HG03460 (cell line): ENCODE measurements at regions not wholly inside any gene's neighbourhood (a gene's known extent, or its start where the extent isn't known, plus 50 kb on each side); places are given as distances from the start of the nearest gene placed in this dataset.
"Not testable (repeated sequence)": the region's sequence is repeated elsewhere in the genome, so short reads cannot be mapped to it uniquely, and the experiment has no call there.

Experiments
- ATAC-seq: cut with Tn5 transposase; IDR thresholded peaks from one replicate; pipeline ENCODE4 v1.9.1; 2021; ENCODE audit not compliant: unreplicated experiment

- no peak for ATAC-seq
Measured at GRCh38 chr1:30229960-30230359, 493.4 kb downstream of the MATN1 start.

DNA sequence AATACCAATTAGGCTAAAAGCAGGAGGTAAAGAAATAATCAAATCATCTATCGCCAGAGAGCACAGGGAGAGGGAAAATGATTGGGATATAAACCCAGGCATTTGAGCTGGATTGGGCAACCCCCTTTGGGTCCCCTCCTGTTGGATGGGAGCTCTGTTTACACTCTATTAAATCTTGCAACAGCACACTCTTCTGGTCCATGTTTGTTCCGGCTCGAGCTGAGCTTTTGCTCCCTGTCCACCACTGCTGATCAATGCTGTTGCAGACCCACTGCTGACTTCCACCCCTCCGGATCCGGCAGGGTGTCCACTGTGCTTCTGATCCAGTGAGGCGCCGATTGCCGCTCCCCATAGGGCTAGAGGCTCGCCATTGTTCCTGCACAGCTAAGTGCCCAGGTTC lies 493.8 kb downstream of the MATN1 start:
- ATAC-seq, result no peak

DNA sequence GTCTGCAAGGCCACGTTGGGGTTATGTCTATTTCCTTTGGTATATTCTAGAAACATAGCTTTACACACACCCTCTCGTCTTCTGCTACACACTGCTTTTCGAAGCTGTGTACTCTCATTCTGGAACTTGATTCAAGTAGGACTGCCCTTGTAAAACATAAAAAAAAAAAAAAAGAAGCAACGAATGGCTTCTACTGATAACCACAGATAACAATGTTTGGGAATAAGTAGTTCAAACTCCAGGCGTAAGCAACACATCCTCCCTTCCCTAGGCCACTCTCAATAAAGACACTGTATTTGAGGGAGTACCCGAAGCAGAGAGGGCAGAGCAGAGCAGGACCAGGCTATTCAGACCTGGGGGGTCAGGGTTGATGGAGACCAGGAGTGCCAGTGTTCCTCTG lies 496.7 kb downstream of the MATN1 start:
- no peak for ATAC-seq

DNA sequence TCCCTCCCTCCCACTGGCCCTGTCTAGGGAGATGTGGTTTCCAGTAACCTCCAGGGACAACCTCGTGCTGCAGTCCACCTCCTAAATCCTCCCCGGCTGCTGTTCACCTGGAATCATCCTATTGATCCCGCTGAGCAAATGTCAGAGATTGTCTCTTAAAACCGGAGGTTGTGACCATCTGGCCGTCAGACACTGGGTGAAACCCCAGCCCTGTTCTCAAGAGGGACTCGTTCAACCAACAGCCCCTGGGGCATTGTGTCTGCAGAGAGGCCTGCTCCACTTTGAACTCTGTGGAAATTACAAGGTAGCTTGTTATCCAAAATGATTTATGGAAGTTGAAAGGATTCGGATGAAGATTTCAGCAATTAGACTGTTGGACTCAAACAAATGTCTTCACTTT lies 498.0 kb downstream of the MATN1 start:
- no peak for ATAC-seq

- ATAC-seq, result no peak
Measured at GRCh38 chr1:30219675-30220074, 503.7 kb downstream of the MATN1 start.

DNA sequence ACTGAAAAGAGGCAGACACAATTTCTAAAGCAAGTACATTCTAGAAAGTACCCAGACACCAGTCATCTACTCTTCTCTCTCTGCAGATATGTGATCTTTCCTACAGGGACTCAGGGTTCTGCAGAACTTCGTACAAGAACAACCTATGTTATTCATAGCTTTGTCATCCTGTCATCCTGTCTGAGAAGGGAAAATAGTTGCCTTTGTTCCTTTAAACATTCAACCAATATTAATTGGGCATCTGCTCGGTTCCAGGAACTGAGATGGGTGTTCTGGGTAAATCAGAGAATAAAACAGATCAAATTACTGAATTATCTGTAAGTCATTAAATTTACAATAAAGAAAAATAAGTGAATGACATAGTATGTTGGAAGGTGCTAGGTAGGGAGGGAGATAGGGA lies 504.9 kb downstream of the MATN1 start:
- no peak for ATAC-seq

GRCh38 chr1:30216602-30217001 lies 506.8 kb downstream of the MATN1 start:
- ATAC-seq, result no peak

GRCh38 chr1:30213936-30214335 lies 509.4 kb downstream of the MATN1 start:
- no peak for ATAC-seq

DNA sequence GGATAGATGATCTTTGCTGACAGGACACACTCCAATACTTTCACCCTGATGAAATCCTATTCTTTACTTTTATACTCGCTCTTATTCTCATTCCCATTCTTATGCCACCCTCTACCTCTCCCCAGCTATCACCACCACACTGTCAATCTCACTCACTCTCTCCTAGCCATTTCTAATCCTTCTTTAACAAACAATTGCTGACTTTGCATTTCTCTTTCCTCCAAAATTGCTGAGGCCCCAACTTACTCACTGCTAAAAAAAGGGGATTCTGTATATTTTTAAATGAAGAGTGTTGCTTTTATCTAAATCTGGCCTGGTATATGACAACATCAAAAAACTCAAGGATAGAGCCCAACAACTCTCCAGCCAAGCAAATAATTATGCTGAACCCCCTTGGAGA lies 515.4 kb downstream of the MATN1 start:
- not testable (repeated sequence) for ATAC-seq

DNA sequence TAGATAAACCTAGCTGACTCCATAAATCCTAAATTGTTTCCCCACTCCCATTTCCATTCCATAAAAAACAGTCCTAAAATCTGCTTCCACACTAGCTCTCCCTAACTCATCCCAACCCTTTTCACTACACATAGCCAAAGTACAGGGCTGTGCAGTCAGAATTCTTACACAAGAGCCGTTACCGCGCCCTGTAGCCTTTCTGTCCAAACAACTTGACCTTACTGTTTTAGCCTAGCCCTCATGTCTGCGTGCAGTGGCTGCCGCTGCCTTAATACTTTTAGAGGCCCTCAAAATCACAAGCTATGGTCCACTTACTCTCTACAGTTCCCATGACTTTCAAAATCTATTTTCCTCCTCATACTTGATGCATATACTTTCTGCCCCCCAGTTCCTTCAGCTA lies 516.8 kb downstream of the MATN1 start:
- ATAC-seq, result not testable (repeated sequence)

GRCh38 chr1:30204916-30205315 lies 518.5 kb downstream of the MATN1 start:
- ATAC-seq, result not testable (repeated sequence)

DNA sequence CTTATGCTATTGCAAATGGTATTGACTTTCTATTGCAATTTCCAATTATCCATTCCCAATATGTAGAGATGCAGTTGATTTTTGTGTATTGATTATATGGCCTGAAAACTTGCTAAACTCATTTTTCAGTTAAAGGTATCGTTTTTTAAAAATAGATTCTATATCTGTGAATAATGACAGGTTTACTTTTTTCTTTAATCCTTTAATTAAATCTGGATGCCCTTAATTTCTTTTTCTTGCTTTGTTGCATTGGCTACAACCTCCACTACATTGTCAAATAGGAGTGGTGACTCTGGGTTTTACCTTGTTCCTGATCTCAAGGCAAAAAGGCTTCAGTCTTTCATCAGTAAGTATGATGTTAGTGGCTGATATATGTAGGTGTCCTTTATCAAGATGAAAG lies 522.4 kb downstream of the MATN1 start:
- ATAC-seq, result no peak

DNA sequence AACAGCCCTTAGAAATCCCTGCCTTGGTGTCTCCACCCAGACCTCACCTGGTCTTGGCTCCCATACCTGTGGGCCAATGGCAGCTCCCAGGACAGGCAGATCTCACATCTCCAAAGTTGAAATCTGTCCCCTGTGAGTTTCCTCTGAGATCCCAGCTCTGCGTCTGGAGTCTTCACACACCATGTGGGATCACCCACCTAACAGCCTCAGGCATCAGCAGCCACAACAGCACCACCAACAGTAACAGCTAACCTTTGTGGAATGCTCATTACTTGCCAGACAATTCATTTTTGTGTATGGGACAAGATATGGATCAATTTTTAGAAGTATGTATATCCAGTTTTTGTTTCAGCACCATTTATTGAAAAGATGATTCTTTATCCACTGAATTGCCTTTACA lies 523.2 kb downstream of the MATN1 start:
- no peak for ATAC-seq

DNA sequence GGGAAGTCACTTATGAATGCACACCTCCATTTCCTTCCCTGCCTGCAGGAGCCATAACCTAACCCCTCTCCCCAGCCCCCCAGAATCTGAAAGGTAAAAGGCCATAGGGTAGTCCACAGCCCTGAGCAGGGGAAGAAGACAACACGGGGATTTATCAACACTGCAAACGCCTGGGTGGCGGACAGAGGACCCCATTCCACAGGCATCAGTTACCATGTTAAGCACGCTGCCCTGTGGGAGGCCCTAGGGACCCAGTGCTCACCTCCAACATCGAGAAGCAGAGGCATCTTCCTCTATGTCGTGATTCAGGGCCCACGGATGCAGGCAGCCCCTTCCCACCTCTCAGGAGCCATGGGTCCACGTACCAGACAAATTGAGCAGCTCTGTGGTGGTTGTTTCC lies 523.8 kb downstream of the MATN1 start:
- ATAC-seq, result no peak

DNA sequence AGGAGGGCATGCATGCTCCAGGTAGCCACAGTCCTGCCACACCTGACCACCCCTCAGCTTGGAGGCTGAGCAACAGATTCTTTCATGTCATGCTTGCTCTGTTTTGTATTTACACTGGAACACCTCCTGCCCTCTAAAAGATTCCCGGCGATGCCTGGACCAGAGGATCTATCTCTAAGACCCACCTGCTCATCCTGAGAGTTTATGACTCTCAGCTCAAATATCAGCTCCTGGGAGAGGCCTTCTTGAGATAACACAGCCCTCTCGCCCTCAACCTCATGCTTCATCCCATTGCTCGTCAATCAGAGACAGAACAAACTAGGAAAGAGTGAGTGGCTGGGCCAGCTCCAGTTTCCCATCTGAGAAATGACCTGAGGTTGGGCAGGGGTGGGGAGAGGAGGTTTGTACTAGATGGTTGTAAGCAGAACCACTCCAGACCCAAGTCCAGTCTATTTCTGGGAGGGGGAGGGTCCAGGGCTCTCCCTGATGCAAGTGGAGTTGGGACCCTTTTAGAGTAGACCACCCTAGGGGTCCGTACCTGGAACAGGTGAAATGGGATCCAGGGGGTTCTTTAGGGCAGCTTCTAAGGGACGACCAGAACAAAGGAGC lies 524.5 kb downstream of the MATN1 start:
- no peak for ATAC-seq

- ATAC-seq, result no peak
Measured at GRCh38 chr1:30198451-30198760, 525.0 kb downstream of the MATN1 start.

DNA sequence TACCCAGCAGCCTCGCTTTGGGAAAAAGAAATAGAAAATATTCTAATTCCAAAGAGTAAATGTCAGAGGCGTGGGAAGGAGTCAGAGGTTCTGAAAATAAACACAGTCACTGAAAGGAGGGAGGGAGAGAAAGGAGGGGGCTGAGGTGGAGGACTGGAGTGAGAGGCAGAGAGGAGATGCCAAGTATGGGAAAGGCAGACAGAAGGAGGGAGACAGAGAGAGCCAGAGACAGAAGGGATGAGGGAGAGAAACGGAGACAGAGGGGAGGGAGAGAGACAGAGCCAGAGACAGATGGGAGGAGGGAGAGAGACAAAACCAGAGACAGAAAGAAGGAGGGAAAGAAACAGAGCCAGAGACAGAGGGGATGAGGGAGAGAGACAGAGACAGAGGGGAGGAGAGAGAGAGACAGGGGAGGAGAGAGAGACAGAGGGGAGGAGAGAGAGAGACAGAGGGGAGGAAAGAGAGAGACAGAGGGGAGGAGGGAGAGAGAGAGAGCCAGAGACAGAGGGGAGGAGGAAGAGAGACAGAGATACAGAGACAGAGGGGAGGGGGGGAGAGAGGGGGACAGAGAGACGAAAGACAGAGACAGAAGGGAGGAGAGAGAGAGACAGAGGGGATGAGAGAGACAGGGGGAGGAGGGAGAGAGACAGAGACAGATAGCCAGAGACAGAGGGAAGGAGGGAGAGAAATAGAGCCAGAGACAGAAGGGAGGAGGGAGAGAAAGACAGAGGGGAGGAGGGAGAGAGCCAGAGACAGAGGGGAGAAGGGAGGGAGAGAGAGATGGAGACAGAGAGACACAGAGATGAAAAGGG lies 525.5 kb downstream of the MATN1 start:
- no peak for ATAC-seq

- ATAC-seq, result no peak
Measured at GRCh38 chr1:30196872-30197638, 526.3 kb downstream of the MATN1 start.

GRCh38 chr1:30196457-30196856 lies 526.9 kb downstream of the MATN1 start:
- no peak for ATAC-seq

- no peak for ATAC-seq
Measured at GRCh38 chr1:30195424-30196134, 527.8 kb downstream of the MATN1 start.

- no peak for ATAC-seq
Measured at GRCh38 chr1:30194741-30195423, 528.5 kb downstream of the MATN1 start.
